ENCODE measurements at regions not wholly inside any gene's neighbourhood (a gene's known extent, or its start where the extent isn't known, plus 50 kb on each side); places are given as distances from the start of the nearest gene placed in this dataset.

DNA sequence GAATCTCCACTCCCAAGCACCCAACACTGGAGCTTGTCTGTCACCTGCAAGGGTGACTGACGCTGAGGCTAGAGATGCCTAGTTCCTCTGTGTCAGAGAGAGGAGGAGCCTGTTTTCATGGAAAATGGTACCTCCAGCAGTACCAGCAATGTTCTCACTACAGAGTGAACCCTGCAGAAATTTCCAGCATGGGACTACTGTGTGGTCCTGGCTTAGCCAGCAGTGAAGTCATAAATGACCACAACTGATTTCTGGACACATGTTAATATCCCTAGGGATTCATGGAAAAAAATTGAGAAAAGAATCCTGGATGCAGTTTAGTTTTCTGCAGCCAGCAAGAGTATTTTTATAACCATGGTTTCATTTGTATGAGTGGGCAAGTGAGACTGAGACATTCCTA is 468.1 kb downstream of the CD83 start:
- H3K36me3 ChIP-seq = no peaks in the 10 kb centered on the region
- H3K4me3 ChIP-seq = no peak overlapping the region
- TF ChIP-seq EP300 (IDR thresholded peaks at IDR 0.05) = no peak
- TF ChIP-seq, protein P1, sequence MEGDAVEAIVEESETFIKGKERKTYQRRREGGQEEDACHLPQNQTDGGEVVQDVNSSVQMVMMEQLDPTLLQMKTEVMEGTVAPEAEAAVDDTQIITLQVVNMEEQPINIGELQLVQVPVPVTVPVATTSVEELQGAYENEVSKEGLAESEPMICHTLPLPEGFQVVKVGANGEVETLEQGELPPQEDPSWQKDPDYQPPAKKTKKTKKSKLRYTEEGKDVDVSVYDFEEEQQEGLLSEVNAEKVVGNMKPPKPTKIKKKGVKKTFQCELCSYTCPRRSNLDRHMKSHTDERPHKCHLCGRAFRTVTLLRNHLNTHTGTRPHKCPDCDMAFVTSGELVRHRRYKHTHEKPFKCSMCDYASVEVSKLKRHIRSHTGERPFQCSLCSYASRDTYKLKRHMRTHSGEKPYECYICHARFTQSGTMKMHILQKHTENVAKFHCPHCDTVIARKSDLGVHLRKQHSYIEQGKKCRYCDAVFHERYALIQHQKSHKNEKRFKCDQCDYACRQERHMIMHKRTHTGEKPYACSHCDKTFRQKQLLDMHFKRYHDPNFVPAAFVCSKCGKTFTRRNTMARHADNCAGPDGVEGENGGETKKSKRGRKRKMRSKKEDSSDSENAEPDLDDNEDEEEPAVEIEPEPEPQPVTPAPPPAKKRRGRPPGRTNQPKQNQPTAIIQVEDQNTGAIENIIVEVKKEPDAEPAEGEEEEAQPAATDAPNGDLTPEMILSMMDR (IDR thresholded peaks at IDR 0.05) = no peak
- no peak for TF ChIP-seq POLR2A (IDR thresholded peaks at IDR 0.05)
- no peak for TF ChIP-seq POLR2AphosphoS5 (IDR thresholded peaks at IDR 0.05)
- H3K9me3 ChIP-seq = no peaks in the 10 kb centered on the region
- intact Hi-C loops (cut with DNase I; ENCODE audit: low total_unique reads) = no loop called here
- WGBS, 5 donors = 77 to 100% (median 90%) methylated on average over 1 of the region's 1 CpG
- no peak for DNase-seq
- H3K27ac ChIP-seq = no peak overlapping the region
- H3K4me1 ChIP-seq = no peaks in the 10 kb centered on the region
- no peaks in the 10 kb centered on the region for H3K27me3 ChIP-seq

DNA sequence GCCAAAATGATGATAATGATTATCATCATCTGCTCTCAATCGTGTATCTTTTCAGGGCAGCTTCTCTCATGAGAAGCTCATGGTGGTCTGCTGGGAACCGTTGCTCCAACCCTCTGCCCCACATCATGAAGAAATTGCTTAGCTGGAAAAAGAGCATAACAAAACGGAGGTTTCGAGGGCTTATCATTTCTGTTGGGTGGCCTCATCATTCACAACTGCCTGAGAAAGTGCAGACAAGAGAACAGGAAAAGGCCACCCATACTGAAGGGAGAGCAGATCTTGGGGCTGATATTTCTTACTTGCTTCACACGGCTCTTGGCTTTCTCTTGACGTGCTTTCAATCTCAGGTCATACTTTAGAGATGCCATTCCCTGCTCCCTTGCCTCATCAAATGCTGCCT is 471.6 kb downstream of the CD83 start:
- Histone ChIP-seq H3K27ac (no peak overlapping the region), H3K4me1 (no peaks in the 10 kb centered on the region), H3K4me3 (no peak overlapping the region), H3K9me3 (no peaks in the 10 kb centered on the region), H3K36me3 (no peaks in the 10 kb centered on the region), H3K27me3 (no peaks in the 10 kb centered on the region)
- DNase-seq = no peak
- TF ChIP-seq, protein P1 (IDR thresholded peaks at IDR 0.05) = no peak
- no peak for TF ChIP-seq POLR2AphosphoS5 (IDR thresholded peaks at IDR 0.05)
- TF ChIP-seq POLR2A (IDR thresholded peaks at IDR 0.05) = no peak
- no peak for TF ChIP-seq EP300 (IDR thresholded peaks at IDR 0.05)
- intact Hi-C loops (cut with DNase I; ENCODE audit: low total_unique reads) = no loop called here
- 74 to 87% (median 76%) methylated on average over 6 of the region's 6 CpGs for WGBS, 5 donors

DNA sequence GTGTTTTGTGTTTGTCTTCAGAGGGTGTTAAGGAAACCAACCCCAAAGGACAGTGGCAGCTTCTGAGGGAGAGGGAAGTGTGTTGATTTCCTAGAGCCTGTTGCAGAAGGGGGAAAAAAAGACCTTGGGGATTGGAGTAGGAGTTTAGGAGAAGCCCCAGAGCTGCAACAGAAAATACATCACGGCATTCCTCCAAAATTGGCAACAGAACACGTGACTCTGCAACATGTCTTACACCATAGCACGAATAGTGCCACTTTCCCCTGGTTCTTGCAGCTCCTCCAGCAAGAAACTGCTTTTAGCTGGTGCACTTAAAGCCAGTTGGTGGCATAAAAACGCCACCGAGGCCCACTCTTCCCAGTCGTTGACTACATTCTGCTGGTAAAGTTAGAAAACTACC is 473.0 kb downstream of the CD83 start:
- Histone ChIP-seq H3K27ac (no peak overlapping the region), H3K9me3 (no peaks in the 10 kb centered on the region), H3K4me3 (no peak overlapping the region), H3K36me3 (no peaks in the 10 kb centered on the region), H3K4me1 (no peaks in the 10 kb centered on the region), H3K27me3 (no peaks in the 10 kb centered on the region)
- 56 to 65% (median 61%) methylated on average over 6 of the region's 6 CpGs for WGBS, 5 donors
- DNase-seq = no peak
- no peak for TF ChIP-seq POLR2AphosphoS5 (IDR thresholded peaks at IDR 0.05)
- TF ChIP-seq, protein P1 (IDR thresholded peaks at IDR 0.05) = no peak
- no peak for TF ChIP-seq EP300 (IDR thresholded peaks at IDR 0.05)
- no peak for TF ChIP-seq POLR2A (IDR thresholded peaks at IDR 0.05)
- intact Hi-C loops (cut with DNase I; ENCODE audit: low total_unique reads) = no loop called here

DNA sequence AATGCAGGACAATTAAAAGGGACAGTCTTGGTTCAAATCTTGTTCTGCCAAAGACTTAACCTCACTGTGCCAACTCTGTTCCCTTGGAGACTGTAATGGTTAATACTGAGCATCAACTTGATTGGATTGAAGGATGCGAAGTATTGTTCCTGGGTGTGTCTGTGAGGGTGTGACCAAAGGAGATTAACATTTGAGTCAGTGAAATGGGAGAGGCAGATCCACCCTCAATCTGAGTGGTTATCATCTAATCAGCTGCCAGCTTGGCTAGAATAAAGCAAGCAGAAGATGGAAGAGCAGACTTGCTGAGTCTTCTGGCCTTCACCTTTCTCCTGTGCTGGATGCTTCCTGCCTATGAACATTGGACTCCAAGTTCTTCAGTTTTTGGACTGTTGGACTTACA is 474.4 kb downstream of the CD83 start:
- no peak for DNase-seq
- WGBS, 5 donors = 79 to 100% (median 85%) methylated on average over 1 of the region's 1 CpG
- Histone ChIP-seq H3K27me3 (no peaks in the 10 kb centered on the region), H3K9me3 (no peaks in the 10 kb centered on the region), H3K27ac (no peak overlapping the region), H3K36me3 (no peaks in the 10 kb centered on the region), H3K4me3 (no peak overlapping the region), H3K4me1 (no peaks in the 10 kb centered on the region)
- intact Hi-C loops (cut with DNase I; ENCODE audit: low total_unique reads) = no loop called here
- TF ChIP-seq EP300 (IDR thresholded peaks at IDR 0.05) (no peak), POLR2A (IDR thresholded peaks at IDR 0.05) (no peak), POLR2AphosphoS5 (IDR thresholded peaks at IDR 0.05) (no peak)
- TF ChIP-seq, protein P1 (IDR thresholded peaks at IDR 0.05) = no peak
